ENCODE measurements at regions not wholly inside any gene's neighbourhood (a gene's known extent, or its start where the extent isn't known, plus 50 kb on each side); places are given as distances from the start of the nearest gene placed in this dataset.
"Not testable (repeated sequence)": the region's sequence is repeated elsewhere in the genome, so short reads cannot be mapped to it uniquely, and the experiment has no call there.

DNA sequence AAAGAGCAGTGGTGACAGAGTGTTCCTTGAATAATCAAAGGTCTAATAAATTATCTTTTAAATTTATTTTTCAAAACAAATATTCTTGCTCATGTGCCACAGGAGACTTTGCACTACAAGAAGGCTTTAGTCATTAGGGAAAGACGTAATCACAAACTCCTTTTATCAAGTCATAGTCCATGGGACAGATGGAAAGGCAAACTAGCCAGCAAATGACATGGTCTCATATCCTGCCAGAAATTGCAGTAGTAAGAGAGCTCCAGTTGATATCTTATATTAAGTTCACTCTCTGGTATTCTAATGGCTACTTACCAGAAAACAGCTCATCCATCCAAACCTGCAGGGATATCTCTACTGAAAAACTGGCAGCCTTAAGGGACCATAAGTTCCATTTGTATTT lies 225.0 kb upstream of the TP63 start:
- no peak for DNase-seq (ENCODE audit: low read depth)
- TF ChIP-seq, protein P1, sequence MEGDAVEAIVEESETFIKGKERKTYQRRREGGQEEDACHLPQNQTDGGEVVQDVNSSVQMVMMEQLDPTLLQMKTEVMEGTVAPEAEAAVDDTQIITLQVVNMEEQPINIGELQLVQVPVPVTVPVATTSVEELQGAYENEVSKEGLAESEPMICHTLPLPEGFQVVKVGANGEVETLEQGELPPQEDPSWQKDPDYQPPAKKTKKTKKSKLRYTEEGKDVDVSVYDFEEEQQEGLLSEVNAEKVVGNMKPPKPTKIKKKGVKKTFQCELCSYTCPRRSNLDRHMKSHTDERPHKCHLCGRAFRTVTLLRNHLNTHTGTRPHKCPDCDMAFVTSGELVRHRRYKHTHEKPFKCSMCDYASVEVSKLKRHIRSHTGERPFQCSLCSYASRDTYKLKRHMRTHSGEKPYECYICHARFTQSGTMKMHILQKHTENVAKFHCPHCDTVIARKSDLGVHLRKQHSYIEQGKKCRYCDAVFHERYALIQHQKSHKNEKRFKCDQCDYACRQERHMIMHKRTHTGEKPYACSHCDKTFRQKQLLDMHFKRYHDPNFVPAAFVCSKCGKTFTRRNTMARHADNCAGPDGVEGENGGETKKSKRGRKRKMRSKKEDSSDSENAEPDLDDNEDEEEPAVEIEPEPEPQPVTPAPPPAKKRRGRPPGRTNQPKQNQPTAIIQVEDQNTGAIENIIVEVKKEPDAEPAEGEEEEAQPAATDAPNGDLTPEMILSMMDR (IDR thresholded peaks at IDR 0.05; ENCODE audit: control insufficient read depth, insufficient read depth, low read depth, low read length, missing control alignments): no peak
- no peak overlapping the region for H3K4me3 ChIP-seq (ENCODE audit: control insufficient read depth, low read depth, low read length)

DNA sequence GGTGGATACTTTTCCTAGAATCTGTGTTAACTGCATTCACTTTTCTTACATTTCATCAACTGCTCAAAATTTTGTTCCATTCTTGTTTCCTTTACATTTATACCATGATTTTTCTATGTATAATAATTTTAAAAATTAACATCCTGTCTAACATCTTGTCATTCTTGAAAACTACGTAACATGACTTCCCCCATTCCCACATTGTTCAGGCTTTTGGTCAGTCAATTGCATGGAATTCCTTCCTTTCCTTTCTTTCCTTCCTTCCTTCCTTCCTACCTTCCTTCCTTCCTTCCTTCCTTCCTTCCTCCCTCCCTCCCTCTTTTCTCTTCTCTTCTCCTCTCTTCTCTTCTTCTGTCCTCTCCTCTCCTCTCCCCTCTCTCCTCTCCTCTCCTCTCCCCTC lies 220.7 kb upstream of the TP63 start:
- H3K4me3 ChIP-seq (ENCODE audit: control insufficient read depth, low read depth, low read length): no peak overlapping the region
- TF ChIP-seq, protein P1 (IDR thresholded peaks at IDR 0.05; ENCODE audit: control insufficient read depth, insufficient read depth, low read depth, low read length, missing control alignments): no peak
- DNase-seq (ENCODE audit: low read depth): no peak

DNA sequence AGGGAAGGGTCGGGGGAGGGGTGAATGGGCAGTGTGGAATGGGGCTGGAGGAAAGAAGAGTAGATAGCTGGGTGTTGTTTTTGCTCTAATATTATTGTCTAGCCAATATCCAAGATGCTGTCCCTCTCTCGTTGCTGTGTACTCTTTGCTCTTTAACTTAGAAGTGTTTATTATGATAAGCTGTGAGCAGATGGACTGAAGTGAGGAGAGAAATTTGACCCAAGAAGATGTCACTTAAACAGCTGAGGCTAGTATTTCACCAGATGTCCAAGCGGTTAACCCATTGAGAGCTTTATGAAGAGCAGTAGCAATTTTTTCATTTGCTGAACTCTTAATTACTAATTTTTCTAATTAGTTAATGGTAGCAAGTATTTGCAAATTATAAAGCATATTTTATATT lies 212.2 kb upstream of the TP63 start:
- H3K4me3 ChIP-seq (ENCODE audit: control insufficient read depth, low read depth, low read length): no peak overlapping the region
- TF ChIP-seq, protein P1 (IDR thresholded peaks at IDR 0.05; ENCODE audit: control insufficient read depth, insufficient read depth, low read depth, low read length, missing control alignments): no peak
- DNase-seq (ENCODE audit: low read depth): no peak

DNA sequence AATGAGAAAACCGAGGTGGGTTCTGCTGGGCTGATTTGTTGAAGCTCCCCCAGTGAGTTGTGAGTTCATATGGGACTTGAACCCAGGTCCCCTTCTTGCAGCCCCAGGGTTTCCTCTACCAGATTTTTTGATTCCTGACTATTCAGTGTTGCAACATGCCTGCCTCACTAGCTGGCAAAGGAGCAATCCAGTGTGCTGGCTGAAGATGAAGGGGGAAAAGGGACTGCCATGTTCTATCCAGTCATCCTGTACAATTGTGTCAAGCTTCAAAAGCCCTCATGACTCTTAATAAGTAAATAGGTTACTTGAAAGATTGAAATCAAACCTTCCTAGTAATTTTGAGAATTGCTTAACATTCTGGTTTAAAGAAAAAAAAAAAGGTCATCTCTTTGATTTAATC lies 211.5 kb upstream of the TP63 start:
- DNase-seq (ENCODE audit: low read depth): no peak
- no peak overlapping the region for H3K4me3 ChIP-seq (ENCODE audit: control insufficient read depth, low read depth, low read length)
- TF ChIP-seq, protein P1 (IDR thresholded peaks at IDR 0.05; ENCODE audit: control insufficient read depth, insufficient read depth, low read depth, low read length, missing control alignments): no peak

DNA sequence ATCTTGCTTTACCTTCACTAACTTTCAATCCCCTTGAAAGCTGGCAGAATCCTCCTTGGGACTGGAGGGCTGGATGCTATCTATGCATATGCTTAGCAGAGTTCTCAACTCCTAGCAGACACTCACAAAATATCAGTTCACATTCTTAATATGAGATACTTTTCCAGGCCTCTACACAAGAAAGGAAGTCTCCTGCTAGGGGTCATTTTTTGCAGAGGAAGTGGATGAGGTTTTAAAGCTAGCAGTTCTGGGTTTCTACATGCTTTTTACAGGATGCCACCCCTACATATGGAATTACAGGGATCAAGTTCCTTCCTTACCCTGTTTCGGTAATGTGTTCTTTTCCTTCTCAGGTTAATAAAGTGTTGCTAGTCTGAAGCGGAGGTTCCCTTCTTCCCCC lies 206.3 kb upstream of the TP63 start:
- TF ChIP-seq, protein P1 (IDR thresholded peaks at IDR 0.05; ENCODE audit: control insufficient read depth, insufficient read depth, low read depth, low read length, missing control alignments): no peak
- no peak overlapping the region for H3K4me3 ChIP-seq (ENCODE audit: control insufficient read depth, low read depth, low read length)
- DNase-seq (ENCODE audit: low read depth): no peak

DNA sequence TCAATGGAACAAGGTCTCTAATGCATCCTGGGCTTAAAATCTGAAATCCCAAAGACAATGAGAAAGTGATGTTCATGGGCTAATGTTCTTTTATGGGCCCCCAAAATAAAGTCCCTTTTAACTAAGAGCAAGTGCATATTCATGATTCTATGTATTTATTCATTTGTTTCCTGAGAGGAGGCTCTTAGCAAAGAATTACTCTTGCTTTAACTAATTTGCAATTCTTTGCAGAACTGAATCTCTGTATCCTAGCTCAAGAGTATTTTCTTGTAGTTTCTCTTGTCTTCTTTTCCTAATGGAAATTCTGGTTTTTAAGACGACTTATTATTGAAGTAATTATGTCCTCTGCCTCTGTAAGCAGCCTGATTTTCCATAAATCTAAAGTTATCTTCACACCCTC lies 202.2 kb upstream of the TP63 start:
- H3K4me3 ChIP-seq (ENCODE audit: control insufficient read depth, low read depth, low read length): no peak overlapping the region
- DNase-seq (ENCODE audit: low read depth): no peak
- TF ChIP-seq, protein P1 (IDR thresholded peaks at IDR 0.05; ENCODE audit: control insufficient read depth, insufficient read depth, low read depth, low read length, missing control alignments): no peak

DNA sequence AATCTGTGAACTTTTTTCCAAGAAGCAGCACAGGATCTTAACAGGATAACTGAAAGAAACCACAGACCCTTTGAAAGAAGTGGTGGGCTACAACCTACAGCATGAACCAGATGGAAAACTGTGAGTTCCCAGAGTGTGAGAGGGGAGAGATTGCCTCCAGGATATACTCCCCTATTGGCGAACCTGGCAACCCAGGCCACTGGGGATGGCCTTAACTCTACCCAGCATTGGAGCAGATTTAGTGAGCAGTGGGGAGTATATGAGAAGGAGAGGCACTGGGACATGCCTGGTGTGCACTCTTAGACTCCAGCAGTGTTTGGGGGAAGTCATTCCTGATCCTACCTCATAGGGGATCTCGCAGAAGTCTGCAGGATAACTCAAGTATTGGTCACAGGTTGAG lies 201.0 kb upstream of the TP63 start:
- H3K4me3 ChIP-seq (ENCODE audit: control insufficient read depth, low read depth, low read length): no peak overlapping the region
- TF ChIP-seq, protein P1 (IDR thresholded peaks at IDR 0.05; ENCODE audit: control insufficient read depth, insufficient read depth, low read depth, low read length, missing control alignments): no peak
- DNase-seq (ENCODE audit: low read depth): no peak

DNA sequence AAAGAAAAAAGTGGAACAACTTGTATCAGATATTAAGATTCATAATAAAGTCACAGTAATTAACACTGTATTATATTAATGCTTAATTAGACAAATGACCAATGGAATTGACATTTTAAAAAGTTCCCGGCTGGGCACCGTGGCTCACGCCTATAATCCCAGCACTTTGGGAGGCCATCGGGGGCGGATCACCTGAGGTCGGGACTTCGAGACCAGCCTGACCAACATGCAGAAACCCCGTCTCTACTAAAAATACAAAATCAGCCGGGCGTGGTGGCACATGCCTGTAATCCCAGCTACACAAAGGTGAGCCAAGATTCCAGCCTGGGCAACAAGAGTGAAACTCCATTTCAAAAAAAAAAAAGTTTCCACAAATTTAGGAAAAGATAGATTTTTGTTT lies 188.9 kb upstream of the TP63 start:
- H3K4me3 ChIP-seq (ENCODE audit: control insufficient read depth, low read depth, low read length); DNase-seq (ENCODE audit: low read depth): not testable (repeated sequence)
